ENCODE measurements at regions not wholly inside any gene's neighbourhood (a gene's known extent, or its start where the extent isn't known, plus 50 kb on each side); places are given as distances from the start of the nearest gene placed in this dataset.
"Not testable (repeated sequence)": the region's sequence is repeated elsewhere in the genome, so short reads cannot be mapped to it uniquely, and the experiment has no call there.

DNA sequence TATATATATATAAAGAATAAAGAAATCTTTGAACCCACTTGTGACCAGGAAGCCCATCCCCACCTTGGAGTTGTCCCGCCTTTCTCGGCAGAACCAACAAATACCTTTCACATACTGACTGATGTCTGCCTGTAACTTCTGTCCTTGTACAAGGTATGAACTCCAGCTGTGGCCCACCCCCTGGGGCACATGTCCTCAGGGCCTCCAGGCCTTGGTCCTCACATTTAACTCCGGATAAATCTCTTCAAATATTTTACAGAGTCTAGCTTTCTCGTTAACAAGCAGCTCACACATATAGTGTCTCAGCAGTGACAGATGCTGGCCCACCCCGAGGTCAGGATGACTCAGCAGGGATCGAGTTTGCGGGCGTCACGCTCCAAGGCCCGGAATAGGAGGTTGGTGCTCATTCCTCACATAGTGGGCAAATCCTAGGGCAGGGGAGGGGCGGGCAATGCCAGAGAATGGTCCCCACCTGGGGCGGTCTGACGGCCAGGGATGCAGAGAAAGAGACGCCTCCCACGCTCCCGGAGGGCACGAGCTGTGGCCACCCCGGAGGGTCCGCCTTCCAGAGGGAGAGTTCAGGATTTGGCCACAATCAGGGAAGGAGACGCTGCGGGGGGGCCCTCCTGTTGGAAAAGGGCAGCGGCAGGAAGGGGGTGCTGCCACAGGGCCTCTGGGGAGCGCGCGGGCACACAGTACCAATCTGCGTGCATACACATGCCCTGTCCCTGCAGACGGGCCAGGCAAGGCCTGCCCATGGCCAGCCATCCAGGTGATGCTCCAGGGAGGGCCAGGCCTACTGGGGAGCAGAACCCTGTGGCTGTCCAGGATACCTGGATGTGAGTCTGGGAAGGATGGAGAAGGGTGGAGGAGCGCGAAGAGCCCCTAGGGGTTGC, 87.8 kb upstream of the METTL9 start:
- ATAC-seq: not testable (repeated sequence)
- peaks cover 13% of the 10 kb centered on the region for H3K36me3 ChIP-seq (ENCODE audit: insufficient read depth)

DNA sequence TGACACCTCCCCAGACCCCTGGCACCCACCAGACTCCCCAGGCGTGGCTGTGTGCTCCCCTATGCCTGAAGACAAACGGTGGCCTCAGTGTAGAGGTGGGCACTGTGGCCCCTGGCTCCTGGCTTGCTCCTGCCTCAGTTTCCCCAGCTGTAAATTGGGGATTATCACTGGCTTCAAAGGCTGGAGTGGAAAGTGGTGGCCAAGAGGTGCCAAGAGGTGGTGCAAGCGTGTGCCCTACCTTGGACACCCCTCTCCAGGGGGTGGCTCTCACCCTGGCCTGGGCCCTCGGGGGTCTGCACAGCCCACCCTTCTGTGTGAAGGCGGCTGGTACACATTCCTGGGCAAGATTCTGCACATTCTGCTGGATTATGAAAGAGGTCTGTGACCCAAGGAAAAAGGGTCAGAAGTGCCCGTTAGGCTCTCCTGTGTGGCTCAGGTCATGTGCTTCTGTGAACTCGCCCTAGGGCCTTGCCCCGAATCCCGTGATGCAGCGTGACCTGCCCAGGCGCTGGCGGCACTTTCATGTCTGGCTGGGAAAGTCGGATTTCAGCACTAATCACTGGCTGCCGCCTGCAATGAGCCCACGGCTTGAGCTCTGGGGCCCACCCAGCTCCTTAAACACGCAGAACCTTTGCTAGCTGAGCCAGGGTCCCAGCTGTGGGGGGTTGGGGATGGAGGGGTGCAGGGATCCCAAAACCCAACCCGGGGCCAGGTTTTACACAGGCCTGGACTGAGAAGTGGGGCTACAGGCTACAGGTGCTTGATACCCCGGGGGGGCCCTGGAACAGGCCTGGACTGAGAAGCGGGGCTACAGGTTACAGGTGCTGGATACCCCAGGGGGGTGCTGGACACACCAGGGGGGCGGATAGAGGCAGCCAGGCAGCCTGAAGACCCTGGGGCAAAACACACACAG, 86.8 kb upstream of the METTL9 start:
- peaks cover 52% of the 10 kb centered on the region for H3F3A ChIP-seq (replicated peaks; ENCODE audit: low read depth)
- peaks cover 77% of the 10 kb centered on the region for H3K4me1 ChIP-seq (ENCODE audit: insufficient read depth)
- not testable (repeated sequence) for H2AFZ ChIP-seq; H3K9me2 ChIP-seq (ENCODE audit: insufficient read depth); H3K27ac Mint-ChIP-seq; ATAC-seq; H3K4me3 Mint-ChIP-seq; H3K27ac ChIP-seq (ENCODE audit: low read depth); H3K4me3 ChIP-seq; H3K27me3 ChIP-seq (ENCODE audit: insufficient read depth); H3K9me3 Mint-ChIP-seq
- H3K4me1 Mint-ChIP-seq: peaks cover 73% of the 10 kb centered on the region
- peaks cover 14% of the 10 kb centered on the region for H3K36me3 ChIP-seq (ENCODE audit: insufficient read depth)
- peak; percentile 7 for DNase-seq (ENCODE audit: low spot score)
- peaks cover 77% of the 10 kb centered on the region for H3K36me3 Mint-ChIP-seq (ENCODE audit: low read depth)
- peaks cover 92% of the 10 kb centered on the region for H4K20me1 ChIP-seq (replicated peaks; ENCODE audit: insufficient read depth)
- peaks cover 33% of the 10 kb centered on the region for H3K27me3 Mint-ChIP-seq (ENCODE audit: insufficient read depth, low read depth, poor library complexity)
- peak overlapping the region; percentile 51; the same call in 1 of the 2 replicates for H3K4me2 ChIP-seq
- H3K79me2 ChIP-seq (replicated peaks; ENCODE audit: insufficient read depth): peaks cover 100% of the 10 kb centered on the region

More for the DNA sequence above, 87.8 kb upstream of the METTL9 start:
- H3K27me3 ChIP-seq (ENCODE audit: insufficient read depth); H2AFZ ChIP-seq; H3K9me3 Mint-ChIP-seq; H3K4me3 ChIP-seq; H3K27ac ChIP-seq (ENCODE audit: low read depth); H3K9me2 ChIP-seq (ENCODE audit: insufficient read depth): not testable (repeated sequence)
- Mint-ChIP-seq H3K36me3 (ENCODE audit: low read depth) (peaks cover 79% of the 10 kb centered on the region), H3K4me3 (peak overlapping the region; percentile 22; the same call in 1 of the 3 replicates), H3K27me3 (ENCODE audit: insufficient read depth, low read depth, poor library complexity) (peaks cover 34% of the 10 kb centered on the region), H3K27ac (peak overlapping the region; percentile 78), H3K4me1 (peaks cover 80% of the 10 kb centered on the region)
- H3K4me1 ChIP-seq (ENCODE audit: insufficient read depth): peaks cover 69% of the 10 kb centered on the region
- peak; percentile 19 for DNase-seq (ENCODE audit: low spot score)
- peaks cover 100% of the 10 kb centered on the region for H3K79me2 ChIP-seq (replicated peaks; ENCODE audit: insufficient read depth)
- H4K20me1 ChIP-seq (replicated peaks; ENCODE audit: insufficient read depth): peaks cover 93% of the 10 kb centered on the region
- H3F3A ChIP-seq (replicated peaks; ENCODE audit: low read depth): peaks cover 52% of the 10 kb centered on the region
- H3K4me2 ChIP-seq: peak overlapping the region; percentile 51; the same call in 1 of the 2 replicates

GRCh38 chr16:21513337-21513741, 86.0 kb upstream of the METTL9 start:
- not testable (repeated sequence) for H3K9me3 Mint-ChIP-seq; H3K27ac ChIP-seq (ENCODE audit: low read depth); ATAC-seq; H3K4me3 Mint-ChIP-seq; H2AFZ ChIP-seq; H3K27me3 ChIP-seq (ENCODE audit: insufficient read depth); H3K4me3 ChIP-seq; H3K27ac Mint-ChIP-seq; H3K9me2 ChIP-seq (ENCODE audit: insufficient read depth)
- Mint-ChIP-seq H3K4me1 (peaks cover 70% of the 10 kb centered on the region), H3K36me3 (ENCODE audit: low read depth) (peaks cover 75% of the 10 kb centered on the region), H3K27me3 (ENCODE audit: insufficient read depth, low read depth, poor library complexity) (peaks cover 28% of the 10 kb centered on the region)
- Histone ChIP-seq H4K20me1 (replicated peaks; ENCODE audit: insufficient read depth) (peaks cover 90% of the 10 kb centered on the region), H3K36me3 (ENCODE audit: insufficient read depth) (peaks cover 14% of the 10 kb centered on the region), H3K4me1 (ENCODE audit: insufficient read depth) (peaks cover 77% of the 10 kb centered on the region), H3F3A (replicated peaks; ENCODE audit: low read depth) (peaks cover 46% of the 10 kb centered on the region), H3K4me2 (peak overlapping the region; percentile 55; the same call in 1 of the 2 replicates), H3K79me2 (replicated peaks; ENCODE audit: insufficient read depth) (peaks cover 100% of the 10 kb centered on the region)
- DNase-seq (ENCODE audit: low spot score): peak; percentile 14

DNA sequence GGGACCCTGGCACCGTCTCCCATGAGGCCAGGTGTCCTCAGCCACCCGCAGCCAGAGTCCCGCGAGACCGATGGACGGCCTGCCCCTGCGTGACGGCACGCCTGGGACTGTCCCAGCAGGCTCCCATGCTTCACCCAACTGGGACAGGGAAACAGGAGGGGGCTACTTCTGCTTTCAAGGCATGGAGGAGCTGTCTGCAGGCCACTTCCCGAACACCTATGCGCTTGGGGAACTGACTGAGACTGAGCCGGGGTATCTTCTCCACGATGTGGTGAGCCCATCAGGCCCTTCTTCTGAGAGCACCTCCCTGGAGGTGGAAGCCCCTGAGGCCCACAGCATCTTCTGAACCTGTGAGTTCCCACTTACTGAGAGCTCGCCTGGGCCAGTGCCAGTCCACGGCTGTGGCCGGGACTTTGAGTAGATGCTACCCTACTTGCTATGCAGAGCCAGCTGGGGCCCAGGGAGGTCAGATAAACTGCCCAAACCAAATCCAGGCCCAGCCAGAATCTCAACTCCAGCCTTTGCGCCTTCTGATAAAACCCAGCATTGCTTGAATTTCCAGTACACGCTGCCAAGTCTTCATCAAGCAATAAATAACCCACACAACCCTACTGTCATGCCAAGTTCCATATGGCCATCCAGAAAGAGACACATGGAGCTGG, 85.4 kb upstream of the METTL9 start:
- H3K4me1 ChIP-seq (ENCODE audit: insufficient read depth): peaks cover 72% of the 10 kb centered on the region
- H3K79me2 ChIP-seq (replicated peaks; ENCODE audit: insufficient read depth): peaks cover 100% of the 10 kb centered on the region
- peaks cover 87% of the 10 kb centered on the region for H4K20me1 ChIP-seq (replicated peaks; ENCODE audit: insufficient read depth)
- peak; percentile 0 for DNase-seq (ENCODE audit: low spot score)
- H3K9me3 Mint-ChIP-seq; H3K27ac ChIP-seq (ENCODE audit: low read depth); H2AFZ ChIP-seq; H3K9me2 ChIP-seq (ENCODE audit: insufficient read depth); H3K27me3 ChIP-seq (ENCODE audit: insufficient read depth); H3K27ac Mint-ChIP-seq; ATAC-seq: not testable (repeated sequence)
- Mint-ChIP-seq H3K4me1 (peaks cover 66% of the 10 kb centered on the region), H3K27me3 (ENCODE audit: insufficient read depth, low read depth, poor library complexity) (peaks cover 33% of the 10 kb centered on the region), H3K4me3 (peak overlapping the region; percentile 1; the same call in 1 of the 3 replicates), H3K36me3 (ENCODE audit: low read depth) (peaks cover 75% of the 10 kb centered on the region)
- H3K36me3 ChIP-seq (ENCODE audit: insufficient read depth): peaks cover 14% of the 10 kb centered on the region
- H3K4me3 ChIP-seq: peak overlapping the region; percentile 20; the same call in 1 of the 2 replicates
- peaks cover 40% of the 10 kb centered on the region for H3F3A ChIP-seq (replicated peaks; ENCODE audit: low read depth)
- peak overlapping the region; percentile 58 for H3K4me2 ChIP-seq

- Histone ChIP-seq H3K4me2 (peak overlapping the region; percentile 58), H4K20me1 (replicated peaks; ENCODE audit: insufficient read depth) (peaks cover 82% of the 10 kb centered on the region), H3F3A (replicated peaks; ENCODE audit: low read depth) (peaks cover 35% of the 10 kb centered on the region), H3K4me1 (ENCODE audit: insufficient read depth) (peaks cover 67% of the 10 kb centered on the region), H3K36me3 (ENCODE audit: insufficient read depth) (peaks cover 14% of the 10 kb centered on the region), H3K4me3 (peak overlapping the region; percentile 20; the same call in 1 of the 2 replicates), H3K79me2 (replicated peaks; ENCODE audit: insufficient read depth) (peaks cover 100% of the 10 kb centered on the region)
- not testable (repeated sequence) for H3K27me3 ChIP-seq (ENCODE audit: insufficient read depth); H3K9me3 Mint-ChIP-seq; H3K27ac ChIP-seq (ENCODE audit: low read depth); H3K9me2 ChIP-seq (ENCODE audit: insufficient read depth); ATAC-seq; H3K27ac Mint-ChIP-seq; H2AFZ ChIP-seq
- Mint-ChIP-seq H3K4me1 (peaks cover 61% of the 10 kb centered on the region), H3K4me3 (peak overlapping the region; percentile 1; the same call in 1 of the 3 replicates), H3K27me3 (ENCODE audit: insufficient read depth, low read depth, poor library complexity) (peaks cover 34% of the 10 kb centered on the region), H3K36me3 (ENCODE audit: low read depth) (peaks cover 77% of the 10 kb centered on the region)
- peak; percentile 0 for DNase-seq (ENCODE audit: low spot score)
Measured at GRCh38 chr16:21514474-21514840, 84.9 kb upstream of the METTL9 start.
